ENCODE measurements at regions not wholly inside any gene's neighbourhood (a gene's known extent, or its start where the extent isn't known, plus 50 kb on each side); places are given as distances from the start of the nearest gene placed in this dataset.

GRCh38 chr6:16033214-16033613, 95.7 kb upstream of the MYLIP start:
- ChIA-PET CTCF (no interaction called here), POLR2A (no interaction called here)
- no TSS peak for BruUV-seq (replicated peaks)
- H3K4me3 ChIP-seq (ENCODE audit: low read depth in 2 of 2, low read length in 2 of 2) = no peak overlapping the region
- no peaks in the 10 kb centered on the region for H3K4me1 ChIP-seq (ENCODE audit: control insufficient read depth, insufficient read depth, low read length)
- H3K27me3 ChIP-seq (ENCODE audit: control insufficient read depth, insufficient read depth, low read length) = no peaks in the 10 kb centered on the region
- ATAC-seq (no peak), DNase-seq (ENCODE audit: low read depth, low spot score) (no peak)
- H3K27ac ChIP-seq (ENCODE audit: low read length) = no peak overlapping the region
- in situ Hi-C loops (cut with HindIII; ENCODE audit: low pct_unique_long_range_greater_than_20kb, low sequenced_read_pairs) (no loop called here), intact Hi-C loops (cut with micrococcal nuclease; ENCODE audit: unreplicated experiment) (no loop called here)
- TF ChIP-seq CTCF (IDR thresholded peaks at IDR 0.05) = no peak
- no peak for TF ChIP-seq REST (IDR thresholded peaks at IDR 0.05; ENCODE audit: insufficient read depth in 1 of 2, low read depth in 2 of 2, low read length in 1 of 2)
- TF ChIP-seq SIN3A (IDR thresholded peaks at IDR 0.05; ENCODE audit: borderline replicate concordance, insufficient read depth, low read depth, low read length) = no peak
- no peak for TF ChIP-seq POLR2AphosphoS5 (IDR thresholded peaks at IDR 0.05; ENCODE audit: low read depth, low read length)
- TF ChIP-seq TCF7L2 (IDR thresholded peaks at IDR 0.05; ENCODE audit: low read depth, low read length) = no peak
- no peaks in the 10 kb centered on the region for H3K9me3 ChIP-seq (ENCODE audit: control insufficient read depth, insufficient read depth, low read depth, low read length)
- H3K36me3 ChIP-seq (ENCODE audit: control insufficient read depth, insufficient read depth, low read length) = no peaks in the 10 kb centered on the region

- no peaks in the 10 kb centered on the region; the same call in 1 of the 2 replicates for H3K27me3 ChIP-seq (ENCODE audit: control insufficient read depth, insufficient read depth, low read length)
- H3K4me3 ChIP-seq (ENCODE audit: low read depth in 2 of 2, low read length in 2 of 2) = no peak overlapping the region
- in situ Hi-C loops (cut with HindIII; ENCODE audit: low pct_unique_long_range_greater_than_20kb, low sequenced_read_pairs) = no loop called here
- BruUV-seq (replicated peaks) = no TSS peak
- ATAC-seq (no peak), DNase-seq (ENCODE audit: low read depth, low spot score) (no peak)
- H3K4me1 ChIP-seq (ENCODE audit: control insufficient read depth, insufficient read depth, low read length) = no peaks in the 10 kb centered on the region
- ChIA-PET CTCF (no interaction called here), POLR2A (no interaction called here)
- H3K36me3 ChIP-seq (ENCODE audit: control insufficient read depth, insufficient read depth, low read length) = no peaks in the 10 kb centered on the region
- H3K9me3 ChIP-seq (ENCODE audit: control insufficient read depth, insufficient read depth, low read depth, low read length) = no peaks in the 10 kb centered on the region
- TF ChIP-seq REST (IDR thresholded peaks at IDR 0.05; ENCODE audit: insufficient read depth in 1 of 2, low read depth in 2 of 2, low read length in 1 of 2) (no peak), TCF7L2 (IDR thresholded peaks at IDR 0.05; ENCODE audit: low read depth, low read length) (no peak)
- intact Hi-C loops (cut with micrococcal nuclease; ENCODE audit: unreplicated experiment) = no loop called here
- no peak overlapping the region for H3K27ac ChIP-seq (ENCODE audit: low read length)
Observed at GRCh38 chr6:16031278-16031981, 97.5 kb upstream of the MYLIP start.

All from Panc1 (cell line).